Right ventricle myocardium inferior (tissue), 1 donor: ENCODE measurements at regions not wholly inside any gene's neighbourhood (a gene's known extent, or its start where the extent isn't known, plus 50 kb on each side); places are given as distances from the start of the nearest gene placed in this dataset.

Experiments
- ATAC-seq: fragments of 200-7000 bp; cut with Tn5 transposase; one replicate; pipeline ENCODE4 v1.9.1; 2020; ENCODE audit warnings: mild to moderate bottlenecking, moderate library complexity
- DNase-seq: peaks from one replicate; pipeline ENCODE4 v3.0.0; 2021; ENCODE audit errors: missing footprints
- intact Hi-C: fragments of 100-400 bp; cut with DNase I; formaldehyde crosslinking; loops from one replicate; pipeline ENCODE4 v1.11.0; 2022
- donor health status: DM: no; HTN: yes; CAD: no; lungs with severe emphysema.

DNA sequence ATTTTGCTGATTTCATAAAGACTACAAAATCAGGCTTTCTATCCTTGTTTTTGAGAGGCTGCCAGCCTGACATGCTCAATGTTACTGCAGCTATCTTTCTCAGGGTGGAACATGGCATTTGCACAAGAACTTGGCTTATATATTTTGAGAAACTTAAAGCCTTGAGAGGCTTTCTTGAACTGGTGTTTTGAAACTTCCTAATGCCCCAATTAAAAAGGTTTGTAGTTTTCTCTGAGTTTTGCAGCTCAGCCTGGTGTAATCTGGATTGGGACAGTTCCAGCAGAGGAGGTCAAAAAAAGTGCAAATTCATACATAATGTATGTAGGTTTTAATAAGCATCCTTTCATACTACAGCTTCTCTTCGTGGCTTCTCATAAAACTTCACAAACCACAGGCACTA is 223.4 kb downstream of the FAM76B start:
- ATAC-seq (no peak), DNase-seq (no peak)
- intact Hi-C loops: no loop called here

DNA sequence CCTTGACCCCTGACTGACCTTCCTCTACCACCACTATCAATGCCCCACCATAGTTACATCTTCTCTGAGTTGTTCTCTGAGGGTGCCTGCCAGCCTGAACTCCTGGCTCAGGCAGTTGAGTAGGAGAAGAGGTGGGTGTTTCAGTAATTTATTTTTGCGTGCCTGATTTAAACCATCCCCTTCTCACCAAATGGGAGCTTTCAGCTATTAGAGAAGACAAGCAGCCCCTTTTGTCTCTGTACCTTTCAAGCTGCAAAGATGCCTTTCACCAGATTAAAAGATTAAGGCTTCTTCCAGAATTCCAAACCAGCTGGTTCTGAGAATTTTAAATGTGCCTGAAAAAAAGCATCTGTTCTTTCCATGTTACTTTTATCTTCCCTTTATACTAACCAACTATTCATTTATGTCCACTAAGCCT is 223.8 kb downstream of the FAM76B start:
- no peak for DNase-seq
- ATAC-seq: no peak
- intact Hi-C loops: no loop called here

DNA sequence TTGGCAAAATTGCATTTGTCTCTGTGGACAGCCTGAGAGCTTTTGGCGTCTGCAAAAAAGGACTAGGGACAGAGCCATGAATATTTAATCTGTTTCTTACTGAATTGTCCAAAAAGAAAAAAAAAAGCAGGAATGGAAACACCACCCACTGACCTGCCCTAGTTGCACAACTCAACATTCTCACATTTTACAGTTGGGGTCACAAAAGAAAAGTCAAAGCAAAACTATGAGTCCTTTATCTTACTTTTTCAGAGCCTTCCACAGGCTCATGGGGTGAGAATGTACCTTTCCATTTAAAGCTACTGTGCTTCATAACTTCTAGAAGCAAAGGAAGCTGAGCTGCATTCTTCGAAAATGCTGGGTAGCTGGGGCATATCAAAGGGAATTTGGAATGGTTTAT is 225.7 kb downstream of the FAM76B start:
- DNase-seq: no peak
- no peak for ATAC-seq
- intact Hi-C loops: no loop called here

DNA sequence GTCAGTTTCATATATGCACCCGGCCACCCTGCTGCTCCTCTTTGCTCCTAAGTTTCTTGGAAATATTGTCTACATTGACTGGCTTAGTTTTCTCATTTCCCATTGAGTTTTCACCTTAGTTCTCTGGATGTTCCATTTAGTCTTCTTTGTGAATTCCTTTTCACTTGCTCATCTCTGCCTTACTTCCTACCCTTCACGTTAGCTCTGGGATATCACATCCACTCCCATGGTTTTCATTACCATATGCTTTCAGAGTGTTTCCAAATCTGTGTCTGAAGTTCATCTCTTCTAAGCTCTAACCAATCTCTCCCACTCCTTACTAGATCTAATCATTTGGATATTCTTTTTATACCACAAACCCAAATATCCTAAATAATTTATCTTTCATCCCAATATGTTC is 226.4 kb downstream of the FAM76B start:
- no peak for DNase-seq
- intact Hi-C loops: no loop called here
- no peak for ATAC-seq

DNA sequence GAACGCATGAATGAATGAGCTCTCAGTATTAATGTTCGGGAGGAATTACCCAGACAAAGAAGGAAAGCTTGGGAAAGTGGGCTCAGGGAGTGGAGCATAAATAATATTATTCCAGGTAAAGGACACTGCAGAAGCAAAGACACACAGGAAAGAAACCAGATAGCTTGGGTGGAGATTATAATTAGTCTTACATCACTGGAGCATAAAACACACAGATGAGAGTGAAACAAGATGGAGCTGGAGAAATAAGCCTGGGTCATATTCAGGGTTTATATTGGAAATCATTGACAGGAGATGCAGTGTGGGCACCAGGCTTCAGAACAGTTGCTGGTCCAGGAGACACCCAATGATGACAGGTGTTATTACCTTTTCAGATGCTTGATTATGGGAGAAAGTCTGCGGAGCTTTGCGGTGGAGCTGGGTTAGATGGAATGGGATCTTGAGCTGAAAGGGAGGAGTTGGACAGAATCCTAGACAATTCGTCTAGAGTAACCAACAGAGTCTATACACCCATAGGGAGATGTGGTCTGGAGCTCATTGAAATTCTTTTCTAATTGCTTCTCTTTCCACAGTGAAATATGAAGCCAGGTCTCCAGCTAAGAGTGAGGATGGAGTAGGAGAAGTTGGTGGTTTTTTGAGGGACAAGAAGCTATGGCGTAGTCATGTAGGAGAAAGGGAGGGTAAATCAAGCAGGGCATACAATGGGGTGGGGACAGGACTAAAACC is 227.2 kb downstream of the FAM76B start:
- intact Hi-C loops: no loop called here
- no peak for ATAC-seq
- no peak for DNase-seq

DNA sequence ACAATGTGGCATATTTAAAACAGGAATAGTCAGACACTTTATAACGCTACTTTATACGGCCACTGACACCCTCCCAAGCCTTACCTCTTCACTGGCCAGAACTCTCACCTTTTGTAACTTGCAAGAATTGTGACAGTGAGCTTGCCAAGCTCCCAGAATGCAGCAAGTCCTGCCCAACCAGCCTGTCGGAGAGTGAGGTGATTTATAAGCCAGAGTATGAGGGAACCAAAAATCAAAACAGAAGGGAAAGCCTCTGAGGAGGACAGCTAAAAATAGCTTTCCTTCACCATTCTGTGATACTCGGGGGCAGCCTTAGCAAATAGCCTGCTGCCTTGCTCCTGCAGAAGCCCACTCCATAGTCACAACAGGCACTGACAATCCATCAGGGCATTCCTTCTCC is 229.7 kb downstream of the FAM76B start:
- no peak for ATAC-seq
- DNase-seq: no peak
- intact Hi-C loops: no loop called here

DNA sequence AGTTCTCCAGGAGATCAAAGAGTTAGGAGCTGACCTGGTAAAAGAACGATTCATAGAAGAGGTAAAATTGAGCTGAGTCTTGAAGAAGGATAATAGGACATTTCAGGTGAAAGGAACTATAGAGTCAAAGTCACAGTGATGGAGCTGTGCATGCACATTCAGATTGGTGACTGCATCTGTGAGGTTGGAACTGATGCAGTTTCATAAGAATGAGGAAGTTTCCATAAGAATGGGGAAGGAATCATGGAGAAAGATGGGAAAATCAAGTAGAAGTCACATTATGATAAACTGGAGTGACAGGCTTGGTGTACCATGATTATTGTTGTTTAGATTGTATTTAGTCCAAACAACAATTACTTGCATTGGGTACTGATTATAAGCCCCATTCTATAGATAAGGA is 232.2 kb downstream of the FAM76B start:
- intact Hi-C loops: no loop called here
- DNase-seq (no peak), ATAC-seq (no peak)

DNA sequence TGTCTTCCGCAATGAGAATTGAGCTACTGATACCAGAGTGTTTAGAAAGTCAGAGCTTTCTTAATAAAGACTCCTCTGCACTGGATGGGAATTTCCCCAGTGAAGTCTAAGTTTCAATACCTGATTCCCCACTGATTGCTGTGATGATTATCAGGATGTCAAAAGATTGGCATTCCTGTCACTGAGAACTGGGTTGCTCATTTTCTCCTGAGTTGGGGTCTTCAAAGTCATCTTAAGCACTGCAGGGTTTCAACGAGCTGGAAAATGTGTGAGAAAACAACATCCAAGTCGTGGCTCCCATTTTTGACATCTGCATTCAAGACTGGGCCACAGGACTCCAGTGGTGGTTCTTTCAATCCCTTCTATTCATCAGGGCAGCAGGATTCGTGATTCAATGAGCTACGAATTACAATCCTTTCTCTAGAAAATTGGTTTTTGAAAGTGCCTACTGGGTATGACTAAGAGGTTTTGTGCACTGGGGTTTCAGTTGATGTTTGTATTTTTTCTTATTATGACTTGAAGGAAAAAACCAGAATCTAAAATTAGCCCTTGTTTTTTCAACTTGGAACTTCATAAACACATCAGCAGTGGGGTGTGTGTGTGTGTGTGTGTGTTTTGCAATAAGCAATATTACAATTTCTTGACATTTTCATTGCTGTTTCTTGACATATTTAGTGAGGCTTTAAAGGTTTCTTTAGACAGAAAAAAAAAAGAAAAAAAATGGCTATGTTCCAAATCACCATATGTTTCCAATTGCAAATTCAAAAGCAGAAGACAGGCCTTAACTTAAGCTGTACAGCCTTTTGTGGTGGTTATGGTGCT is 233.0 kb downstream of the FAM76B start:
- no peak for DNase-seq
- intact Hi-C loops: no loop called here
- ATAC-seq: no peak

DNA sequence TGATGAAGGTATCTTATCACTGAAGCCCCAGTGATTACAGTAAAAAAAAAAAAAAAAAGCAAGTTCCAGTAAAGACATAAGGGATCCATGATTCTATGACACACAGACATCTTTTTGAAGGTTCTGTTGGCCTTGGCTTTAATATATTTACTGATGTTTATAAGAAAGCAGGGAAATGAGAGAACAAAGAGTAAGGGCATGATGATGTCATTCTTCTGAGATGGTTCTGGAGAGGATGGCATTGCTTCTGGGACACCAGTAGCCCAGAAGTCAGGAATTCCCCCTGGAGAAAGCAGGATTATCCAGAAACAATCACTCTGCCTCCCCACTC is 233.6 kb downstream of the FAM76B start:
- intact Hi-C loops: no loop called here
- no peak for DNase-seq
- no peak for ATAC-seq

DNA sequence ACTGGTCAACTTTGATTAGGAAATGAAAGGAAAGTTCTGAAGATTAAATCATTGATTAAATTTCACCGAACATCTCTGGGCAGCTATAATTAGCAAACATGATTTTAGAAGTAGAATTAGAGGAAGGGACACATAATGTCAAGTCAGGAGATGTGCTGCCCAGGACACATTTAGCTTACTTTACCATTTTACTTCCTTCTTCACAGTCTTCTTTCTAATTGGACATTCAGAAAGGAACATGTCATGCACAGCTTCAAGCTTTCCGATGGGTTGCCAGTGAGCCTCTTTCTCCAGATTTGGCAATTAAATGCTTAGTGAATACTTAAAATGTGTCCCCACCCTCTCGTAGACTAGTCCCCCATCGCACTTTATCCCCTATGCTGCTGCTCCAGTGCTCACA is 234.7 kb downstream of the FAM76B start:
- intact Hi-C loops: no loop called here
- no peak for DNase-seq
- no peak for ATAC-seq

DNA sequence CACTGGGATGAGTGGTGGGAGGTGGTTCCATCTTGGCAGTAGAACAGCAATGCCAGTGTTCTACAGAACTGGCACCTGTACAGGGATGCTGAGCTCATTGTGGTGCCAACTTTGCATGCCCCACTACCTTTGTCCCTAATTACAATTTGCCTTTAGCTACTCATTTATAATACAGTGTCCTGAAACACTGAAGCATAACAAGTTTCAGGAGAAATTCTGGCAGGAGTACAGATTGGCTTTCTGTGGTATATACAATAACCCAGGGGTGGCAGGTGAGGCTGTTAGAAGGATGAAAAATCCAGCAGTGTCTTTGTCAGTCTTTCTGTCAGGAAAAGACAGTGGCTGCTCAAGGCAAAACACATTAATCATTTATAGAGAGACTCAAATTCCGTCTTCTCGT is 240.3 kb downstream of the FAM76B start:
- DNase-seq (no peak), ATAC-seq (no peak)
- intact Hi-C loops: no loop called here

DNA sequence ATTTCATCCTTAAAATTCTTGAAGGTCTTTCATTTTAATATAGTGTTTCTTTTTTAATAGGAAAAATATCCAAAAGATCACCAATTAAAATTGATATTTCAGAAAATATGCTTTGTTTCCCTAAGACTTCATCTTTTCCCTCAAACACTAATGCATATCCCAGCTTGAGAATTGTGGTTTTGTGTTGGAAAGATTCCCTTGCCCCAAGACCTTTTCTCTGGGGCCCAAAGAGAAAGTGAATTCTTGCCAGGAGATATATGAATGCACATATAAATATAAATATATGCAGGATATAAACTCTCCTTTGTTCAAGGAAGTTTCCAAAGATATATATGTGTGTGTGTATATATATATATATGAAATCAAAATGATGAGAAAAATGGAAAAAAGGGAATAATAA is 241.2 kb downstream of the FAM76B start:
- DNase-seq: no peak
- intact Hi-C loops: no loop called here
- no peak for ATAC-seq

DNA sequence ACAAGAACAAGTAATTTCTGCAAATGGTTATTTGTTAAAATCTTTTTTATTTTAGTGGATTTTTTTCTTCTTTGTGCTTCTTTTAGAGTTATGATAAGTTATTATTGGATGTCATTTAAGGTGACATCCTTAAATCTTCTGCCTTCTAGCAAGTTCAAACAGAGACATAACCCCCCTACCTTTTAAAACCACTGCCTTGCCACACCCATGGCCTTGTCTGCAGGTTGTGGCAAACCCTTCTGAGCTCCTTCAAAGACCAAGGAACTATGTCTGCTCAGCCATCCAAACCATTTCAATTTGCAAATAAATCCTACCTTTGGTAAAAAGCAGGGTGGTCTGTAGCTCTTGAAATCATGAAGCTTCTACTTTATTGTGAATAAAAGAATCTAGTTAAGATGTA is 241.6 kb downstream of the FAM76B start:
- DNase-seq (no peak), ATAC-seq (no peak)
- intact Hi-C loops: no loop called here

DNA sequence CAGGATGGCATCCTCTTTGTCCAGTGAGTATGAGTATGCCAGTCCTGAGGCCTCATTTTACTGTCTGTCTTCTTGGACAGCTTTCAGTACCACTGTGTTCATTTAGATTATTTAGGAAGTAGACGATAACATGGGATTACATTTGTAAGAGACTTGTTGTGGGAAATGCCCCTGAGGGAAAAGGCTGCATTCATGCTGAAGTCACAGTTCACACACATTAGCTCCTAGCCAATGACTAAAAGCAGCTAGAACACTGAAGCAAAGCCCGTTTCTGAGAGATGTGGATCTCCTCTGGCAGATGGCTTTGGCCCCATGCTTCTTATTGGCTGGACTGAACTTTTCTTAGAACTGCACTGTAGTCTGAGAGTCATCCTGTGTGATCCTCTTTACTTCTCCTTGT is 242.4 kb downstream of the FAM76B start:
- intact Hi-C loops: no loop called here
- DNase-seq (no peak), ATAC-seq (no peak)

DNA sequence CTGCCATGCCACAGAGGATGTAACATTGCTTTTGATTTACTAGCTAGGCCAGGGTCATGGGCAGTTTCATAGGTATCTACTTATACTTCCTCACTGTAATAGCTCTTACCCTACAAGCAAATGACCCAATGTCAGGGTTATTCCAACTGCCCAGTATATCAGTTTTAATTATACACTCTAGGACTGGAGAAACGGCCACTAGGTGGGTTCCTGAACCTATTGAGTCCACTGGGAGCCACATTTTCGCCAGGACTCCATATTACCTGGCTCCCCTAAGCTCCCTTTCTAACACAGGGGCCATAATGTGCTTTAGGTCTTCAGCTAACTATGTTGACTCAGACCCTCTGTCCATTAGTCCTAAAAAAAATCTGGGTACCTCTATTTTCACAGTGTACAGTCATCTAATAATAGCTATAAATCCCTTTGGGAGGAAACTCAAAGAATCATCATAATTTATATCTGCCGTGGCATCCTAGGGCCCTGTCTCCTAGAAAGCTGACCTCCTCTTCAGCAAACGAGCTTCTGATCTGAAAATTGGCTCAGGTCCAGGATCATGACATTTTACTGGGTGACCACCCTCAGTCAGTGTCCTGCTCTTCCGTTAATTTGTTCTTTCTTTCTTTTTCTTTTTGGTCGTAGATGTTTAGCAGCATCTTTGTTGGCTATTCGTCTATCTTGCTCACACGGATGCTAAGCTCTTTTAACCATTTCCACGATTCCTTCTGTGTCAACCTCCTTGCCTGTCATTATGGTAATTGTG is 244.3 kb downstream of the FAM76B start:
- intact Hi-C loops: no loop called here
- DNase-seq (no peak), ATAC-seq (no peak)

DNA sequence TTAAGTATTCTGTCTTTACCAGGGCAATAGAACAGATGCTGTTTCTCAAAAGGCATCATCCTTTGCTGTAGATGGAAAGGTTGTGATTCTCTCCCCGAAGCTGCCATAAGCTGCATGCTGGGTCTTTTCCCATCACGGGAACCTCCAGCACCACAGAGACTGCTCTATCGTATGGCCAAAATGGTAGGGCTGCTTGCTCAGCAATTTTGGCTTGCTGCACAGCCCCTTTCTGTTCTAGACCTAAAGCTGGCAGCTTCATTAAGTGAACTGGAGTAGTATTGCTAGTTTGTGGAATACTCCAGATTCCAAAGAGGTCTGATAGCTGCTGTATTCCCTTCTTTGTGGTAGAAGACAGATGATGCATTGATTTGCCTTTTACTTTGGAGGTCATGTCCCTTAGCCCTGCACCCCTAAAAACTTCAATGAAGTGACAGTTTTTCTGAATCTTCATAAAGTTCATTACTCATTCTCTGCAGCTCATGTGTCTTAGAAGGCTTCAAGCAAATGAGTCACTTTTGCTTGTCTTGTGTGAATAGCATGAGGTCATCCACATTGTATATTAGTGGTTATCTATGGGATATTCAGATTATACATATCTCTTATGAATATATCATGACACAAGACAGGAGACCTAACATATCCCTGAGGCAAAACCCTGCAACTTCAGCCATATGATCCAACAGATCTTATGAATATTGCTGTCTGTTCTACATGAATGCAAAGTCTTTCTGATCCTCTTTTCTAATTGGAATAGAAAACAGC is 245.3 kb downstream of the FAM76B start:
- DNase-seq: no peak
- intact Hi-C loops: no loop called here
- ATAC-seq: no peak

DNA sequence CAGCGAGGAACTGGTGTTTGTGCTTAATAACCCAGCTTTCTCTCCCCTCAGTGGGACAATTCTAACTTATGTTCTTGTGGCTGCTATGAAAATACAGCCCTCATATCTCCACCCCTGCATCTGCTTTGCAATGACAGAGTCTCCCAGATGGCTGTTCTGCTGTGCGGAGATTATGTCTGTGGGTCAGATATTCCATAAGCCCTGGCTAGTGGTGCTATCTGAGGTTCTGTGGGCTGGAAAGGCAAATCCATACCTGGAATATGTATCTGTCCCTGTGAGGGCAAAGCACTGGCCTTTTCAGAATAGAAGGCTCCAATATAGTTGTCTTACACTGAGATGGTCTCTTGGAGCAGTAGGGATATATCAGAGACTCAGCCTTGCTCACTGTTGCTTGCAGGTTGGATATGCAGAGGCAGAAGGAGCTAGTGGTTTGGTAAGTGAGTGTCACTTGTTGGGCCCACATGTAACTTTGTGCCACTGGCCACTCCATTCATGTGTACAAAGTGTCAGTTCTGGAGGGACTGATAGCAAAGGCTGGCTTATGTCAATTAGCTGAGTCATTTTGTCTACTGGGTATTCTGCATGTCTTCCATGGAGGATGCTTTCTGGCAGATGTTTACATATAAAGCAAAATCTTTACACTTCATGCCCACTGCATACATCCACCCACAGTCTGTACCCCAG is 246.6 kb downstream of the FAM76B start:
- intact Hi-C loops: no loop called here
- ATAC-seq: no peak
- no peak for DNase-seq

DNA sequence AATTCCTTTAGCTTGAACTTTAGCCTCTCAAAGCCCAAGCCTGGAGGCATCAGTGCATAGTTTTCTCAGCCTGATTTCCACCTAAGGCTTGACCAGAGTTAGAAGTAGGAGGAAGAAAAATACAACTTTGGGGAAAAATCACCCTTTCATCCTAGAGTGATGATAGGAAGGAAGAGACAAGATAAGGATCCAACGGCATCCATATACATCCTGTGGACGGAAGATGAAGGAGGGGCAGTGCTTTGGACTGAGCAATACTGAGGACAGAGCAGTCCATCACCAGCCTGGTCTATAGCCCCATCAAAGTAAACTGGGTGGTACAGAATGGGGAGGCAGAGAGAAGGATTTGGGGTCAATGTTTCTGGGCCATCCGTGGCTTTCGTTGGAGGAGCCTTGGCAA is 247.9 kb downstream of the FAM76B start:
- intact Hi-C loops: no loop called here
- no peak for DNase-seq
- ATAC-seq: no peak
